Activated T-helper 2 cell treated with anti-CD3 and anti-CD28 coated beads, Interferon-gamma antibody, Interleukin-2, Interleukin-4, amounts not matched to agents 10 μg/mL and 5 μg/mL and 100 μg/mL, durations not matched to agents 14 hours and 24 hours and 36 hours (primary cell): ENCODE measurements at regions not wholly inside any gene's neighbourhood (a gene's known extent, or its start where the extent isn't known, plus 50 kb on each side); places are given as distances from the start of the nearest gene placed in this dataset.

Experiments
- DNase-seq: peaks from one replicate; pipeline ENCODE4 v3.0.0; 2021; ENCODE audit warnings: low spot score
- H3K27ac Mint-ChIP-seq: one replicate; pipeline ENCODE4 v1.8.0; 2021; ENCODE audit warnings: mixed read lengths
- H3K27me3 Mint-ChIP-seq: one replicate; pipeline ENCODE4 v1.8.0; 2021; ENCODE audit warnings: low read depth, mixed read lengths
- H3K36me3 Mint-ChIP-seq: one replicate; pipeline ENCODE4 v1.8.0; 2021; ENCODE audit warnings: low read depth, mixed read lengths
- H3K4me1 Mint-ChIP-seq: one replicate; pipeline ENCODE4 v1.8.0; 2021; ENCODE audit warnings: low read depth, mixed read lengths
- H3K4me3 Mint-ChIP-seq: one replicate; pipeline ENCODE4 v1.8.0; 2021; ENCODE audit warnings: low read depth, mild to moderate bottlenecking, moderate library complexity, mixed read lengths
- H3K9me3 Mint-ChIP-seq: one replicate; pipeline ENCODE4 v1.8.0; 2021; ENCODE audit warnings: mixed read lengths
- intact Hi-C: fragments of 100-400 bp; cut with micrococcal nuclease; formaldehyde crosslinking; loops from one replicate; pipeline ENCODE4 v1.15.1; 2023

DNA sequence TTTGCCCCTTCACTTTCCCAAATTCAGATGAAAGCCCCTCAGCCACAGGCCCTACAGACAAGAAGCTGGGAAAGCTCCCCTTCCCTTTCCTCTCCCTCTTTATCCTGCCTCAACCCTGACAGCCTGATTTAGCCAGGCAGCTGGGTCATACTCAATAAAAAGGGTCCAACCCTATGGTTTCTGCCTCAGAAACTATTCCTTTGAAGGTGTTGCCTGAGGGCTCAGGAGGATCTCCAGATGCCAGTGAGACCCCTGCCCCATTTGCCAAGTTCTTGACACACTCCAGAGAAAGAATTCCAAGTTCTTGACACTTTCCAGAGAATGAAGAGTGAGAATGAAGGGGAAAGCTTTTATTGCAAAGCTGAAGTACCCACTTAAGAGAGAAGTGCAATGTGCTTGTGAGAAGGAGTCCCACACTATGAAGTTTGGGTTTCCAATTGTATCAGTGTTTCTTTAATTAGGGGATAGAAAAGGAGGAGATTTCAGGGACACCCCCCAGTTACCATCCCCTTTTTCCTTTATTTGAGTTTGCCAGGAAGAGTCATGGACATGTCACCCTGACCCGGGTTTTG, 576.2 kb downstream of the METTL4 start:
- DNase-seq = no peak
- H3K27ac Mint-ChIP-seq = no peak overlapping the region
- no peaks in the 10 kb centered on the region for H3K9me3 Mint-ChIP-seq
- intact Hi-C loops = no loop called here
- H3K36me3 Mint-ChIP-seq = no peaks in the 10 kb centered on the region
- H3K4me1 Mint-ChIP-seq = no peaks in the 10 kb centered on the region
- no peak overlapping the region for H3K4me3 Mint-ChIP-seq
- no peaks in the 10 kb centered on the region for H3K27me3 Mint-ChIP-seq

GRCh38 chr18:1998121-1998520, 573.2 kb downstream of the METTL4 start:
- intact Hi-C loops = no loop called here
- H3K9me3 Mint-ChIP-seq = no peaks in the 10 kb centered on the region
- H3K27ac Mint-ChIP-seq = no peak overlapping the region
- no peak overlapping the region for H3K4me3 Mint-ChIP-seq
- no peaks in the 10 kb centered on the region for H3K4me1 Mint-ChIP-seq
- H3K27me3 Mint-ChIP-seq = no peaks in the 10 kb centered on the region
- DNase-seq = no peak
- no peaks in the 10 kb centered on the region for H3K36me3 Mint-ChIP-seq

- intact Hi-C loops = no loop called here
- Mint-ChIP-seq H3K36me3 (no peaks in the 10 kb centered on the region), H3K27ac (no peak overlapping the region), H3K9me3 (no peaks in the 10 kb centered on the region), H3K4me3 (no peak overlapping the region), H3K4me1 (no peaks in the 10 kb centered on the region), H3K27me3 (no peaks in the 10 kb centered on the region)
- DNase-seq = no peak
Observed at GRCh38 chr18:1999387-1999786, 571.9 kb downstream of the METTL4 start.

DNA sequence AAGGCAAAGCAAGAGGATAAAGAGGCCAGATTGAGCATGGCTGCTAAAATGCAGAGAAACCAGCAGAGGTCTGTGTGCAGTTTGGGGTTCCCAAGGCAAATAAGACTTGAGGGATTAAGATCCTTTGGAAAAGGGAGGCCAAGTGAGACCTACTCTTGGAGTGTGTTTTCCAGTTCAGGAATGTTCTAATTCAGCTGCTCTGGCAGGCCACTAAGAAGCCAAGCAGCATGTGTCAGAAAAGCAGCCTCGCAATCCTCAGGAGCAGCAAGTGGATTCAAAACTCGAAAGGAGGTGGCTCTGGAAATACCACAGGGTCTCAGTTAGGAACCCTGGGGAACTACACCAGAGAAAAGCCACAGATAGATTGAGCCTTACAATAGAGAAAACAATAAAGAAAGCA, 569.2 kb downstream of the METTL4 start:
- Mint-ChIP-seq H3K4me3 (no peak overlapping the region), H3K27ac (no peak overlapping the region), H3K4me1 (no peaks in the 10 kb centered on the region), H3K9me3 (no peaks in the 10 kb centered on the region), H3K36me3 (no peaks in the 10 kb centered on the region), H3K27me3 (no peaks in the 10 kb centered on the region)
- no peak for DNase-seq
- intact Hi-C loops = no loop called here

- intact Hi-C loops = no loop called here
- no peak for DNase-seq
- Mint-ChIP-seq H3K9me3 (no peaks in the 10 kb centered on the region), H3K4me1 (no peaks in the 10 kb centered on the region), H3K27ac (no peak overlapping the region), H3K4me3 (no peak overlapping the region), H3K36me3 (no peaks in the 10 kb centered on the region), H3K27me3 (no peaks in the 10 kb centered on the region)
Observed at GRCh38 chr18:2002604-2003003, 568.7 kb downstream of the METTL4 start.

- Mint-ChIP-seq H3K36me3 (no peaks in the 10 kb centered on the region), H3K4me3 (no peak overlapping the region), H3K9me3 (no peaks in the 10 kb centered on the region), H3K4me1 (no peaks in the 10 kb centered on the region), H3K27ac (no peak overlapping the region), H3K27me3 (no peaks in the 10 kb centered on the region)
- intact Hi-C loops = no loop called here
- no peak for DNase-seq
Observed at GRCh38 chr18:2009942-2010697, 561.2 kb downstream of the METTL4 start.

DNA sequence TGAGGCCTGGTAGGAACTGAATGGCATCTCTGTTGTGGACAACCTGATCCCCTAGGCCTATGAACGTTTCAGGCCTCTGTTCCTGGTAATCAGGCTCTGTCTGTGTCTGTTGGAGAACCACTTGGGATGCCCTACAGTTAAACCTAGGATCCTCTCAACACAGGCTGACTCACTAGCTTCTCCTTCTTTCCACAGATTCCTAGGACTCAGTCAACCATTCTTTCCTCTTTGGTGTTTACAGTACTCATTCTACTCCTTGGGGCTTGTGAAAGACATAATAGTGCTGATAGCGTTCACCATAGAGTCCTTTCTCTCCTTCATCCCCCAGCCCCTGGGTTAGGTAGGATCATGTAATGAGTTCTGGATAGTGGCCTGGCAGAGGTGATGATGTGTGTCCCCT, 544.3 kb downstream of the METTL4 start:
- no peak for DNase-seq
- Mint-ChIP-seq H3K27ac (no peak overlapping the region), H3K27me3 (no peaks in the 10 kb centered on the region), H3K9me3 (no peaks in the 10 kb centered on the region), H3K36me3 (no peaks in the 10 kb centered on the region), H3K4me1 (peaks cover 1% of the 10 kb centered on the region), H3K4me3 (no peak overlapping the region)
- intact Hi-C loops = no loop called here

GRCh38 chr18:2027756-2028155, 543.5 kb downstream of the METTL4 start:
- H3K36me3 Mint-ChIP-seq = no peaks in the 10 kb centered on the region
- H3K4me1 Mint-ChIP-seq = peaks cover 1% of the 10 kb centered on the region
- no peak overlapping the region for H3K27ac Mint-ChIP-seq
- no peak overlapping the region for H3K4me3 Mint-ChIP-seq
- intact Hi-C loops = no loop called here
- no peak for DNase-seq
- H3K27me3 Mint-ChIP-seq = no peaks in the 10 kb centered on the region
- no peaks in the 10 kb centered on the region for H3K9me3 Mint-ChIP-seq

DNA sequence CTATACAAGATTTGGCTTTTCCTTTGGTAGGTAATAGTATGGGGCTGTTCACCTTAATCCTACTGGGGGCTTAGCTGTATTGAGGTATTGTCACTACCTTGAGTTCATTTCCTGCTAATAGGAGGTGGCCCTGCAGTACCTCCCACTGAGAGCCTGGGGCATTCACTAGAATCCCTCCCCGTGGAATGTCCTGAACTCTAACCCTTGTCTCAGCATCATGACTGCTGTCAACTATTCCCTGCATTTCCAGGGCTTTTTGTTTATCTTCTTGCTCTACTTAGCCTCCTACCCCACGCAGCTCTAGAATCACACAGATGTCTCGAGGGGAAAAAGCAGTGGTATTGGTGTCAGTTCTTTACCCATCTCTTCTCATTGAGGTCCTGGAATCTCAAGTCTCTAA, 542.3 kb downstream of the METTL4 start:
- H3K9me3 Mint-ChIP-seq = no peaks in the 10 kb centered on the region
- no peak for DNase-seq

DNA sequence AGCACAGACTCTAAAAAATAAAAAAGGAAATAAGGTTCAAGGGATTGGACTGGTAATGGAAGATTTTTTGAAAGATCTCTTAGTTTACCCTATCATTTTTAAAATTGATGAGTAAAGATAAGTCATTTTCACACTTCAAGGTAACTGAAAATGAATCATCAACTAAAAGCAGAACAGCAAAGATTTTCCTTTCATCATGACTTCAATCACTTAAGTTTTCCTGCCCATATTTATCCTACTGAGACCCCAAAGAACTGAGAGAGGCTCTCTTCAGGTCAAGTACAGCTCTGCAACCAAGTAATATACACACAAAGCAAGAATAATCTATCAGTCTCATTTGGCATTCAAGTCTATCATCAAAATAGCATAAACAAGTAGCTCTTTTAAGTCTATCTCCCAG, 540.7 kb downstream of the METTL4 start:
- no peaks in the 10 kb centered on the region for H3K36me3 Mint-ChIP-seq
- peaks cover 1% of the 10 kb centered on the region for H3K4me1 Mint-ChIP-seq
- H3K27me3 Mint-ChIP-seq = no peaks in the 10 kb centered on the region
- no peaks in the 10 kb centered on the region for H3K9me3 Mint-ChIP-seq
- intact Hi-C loops = no loop called here
- DNase-seq = no peak
- H3K27ac Mint-ChIP-seq = no peak overlapping the region
- H3K4me3 Mint-ChIP-seq = no peak overlapping the region

More for the DNA sequence above, 542.3 kb downstream of the METTL4 start:
- peaks cover 1% of the 10 kb centered on the region for H3K4me1 Mint-ChIP-seq
- H3K27me3 Mint-ChIP-seq = no peaks in the 10 kb centered on the region
- no peak overlapping the region for H3K4me3 Mint-ChIP-seq
- H3K27ac Mint-ChIP-seq = no peak overlapping the region
- intact Hi-C loops = no loop called here
- H3K36me3 Mint-ChIP-seq = no peaks in the 10 kb centered on the region

DNA sequence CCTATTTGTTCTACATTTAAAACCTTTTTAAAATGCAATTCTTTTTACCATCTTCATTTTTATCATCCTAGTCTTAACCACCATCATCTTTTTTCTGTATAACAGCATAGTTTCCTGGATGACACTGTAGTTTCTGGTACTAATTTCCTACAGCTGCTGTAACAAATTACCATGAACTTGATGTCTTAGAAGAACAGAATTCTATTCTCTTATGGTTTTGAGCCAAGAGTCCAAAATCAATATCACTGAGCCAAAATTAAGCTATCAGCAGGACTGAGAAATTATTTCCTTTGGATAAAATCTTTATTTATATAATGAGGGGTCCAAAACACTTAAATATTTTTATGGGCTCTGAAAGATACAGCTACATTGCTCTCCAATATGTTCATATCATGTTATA, 539.3 kb downstream of the METTL4 start:
- Mint-ChIP-seq H3K36me3 (no peaks in the 10 kb centered on the region), H3K4me1 (peaks cover 1% of the 10 kb centered on the region), H3K4me3 (no peak overlapping the region), H3K9me3 (no peaks in the 10 kb centered on the region), H3K27ac (no peak overlapping the region), H3K27me3 (no peaks in the 10 kb centered on the region)
- no peak for DNase-seq
- intact Hi-C loops = no loop called here

- no peak for DNase-seq
Observed at GRCh38 chr18:2035056-2035455, 536.2 kb downstream of the METTL4 start.

GRCh38 chr18:2036086-2036485, 535.2 kb downstream of the METTL4 start:
- Mint-ChIP-seq H3K36me3 (no peaks in the 10 kb centered on the region), H3K4me1 (no peaks in the 10 kb centered on the region), H3K27ac (no peak overlapping the region), H3K27me3 (no peaks in the 10 kb centered on the region), H3K9me3 (no peaks in the 10 kb centered on the region), H3K4me3 (no peak overlapping the region)
- intact Hi-C loops = no loop called here
- DNase-seq = no peak

More at GRCh38 chr18:2035056-2035455, 536.2 kb downstream of the METTL4 start:
- Mint-ChIP-seq H3K36me3 (no peaks in the 10 kb centered on the region), H3K27ac (no peak overlapping the region), H3K9me3 (no peaks in the 10 kb centered on the region), H3K4me3 (no peak overlapping the region), H3K4me1 (peaks cover 1% of the 10 kb centered on the region), H3K27me3 (no peaks in the 10 kb centered on the region)
- intact Hi-C loops = no loop called here
